Stomach smooth muscle (tissue), 2 donors: ENCODE measurements at regions not wholly inside any gene's neighbourhood (a gene's known extent, or its start where the extent isn't known, plus 50 kb on each side); places are given as distances from the start of the nearest gene placed in this dataset.
"Not testable (repeated sequence)": the region's sequence is repeated elsewhere in the genome, so short reads cannot be mapped to it uniquely, and the experiment has no call there.

Source experiments
- H3K27ac ChIP-seq: one replicate; pipeline ENCODE4 v1.7.0; 2013; ENCODE audit warnings: mild to moderate bottlenecking, low read length, inconsistent platforms
- H3K27me3 ChIP-seq, 2 donors: one replicate each; pipeline ENCODE4 v1.7.0; 2013; ENCODE audit warnings: low read length in 2 of 2; ENCODE audit not compliant: insufficient read depth in 2 of 2, control insufficient read depth in 1 of 2
- H3K36me3 ChIP-seq, 2 donors: one replicate each; pipeline ENCODE4 v1.7.0; 2013; ENCODE audit warnings: low read length in 2 of 2; ENCODE audit not compliant: control insufficient read depth in 2 of 2, insufficient read depth in 2 of 2
- H3K4me1 ChIP-seq: one replicate; pipeline ENCODE4 v1.7.0; 2013; ENCODE audit warnings: low read length; ENCODE audit not compliant: control insufficient read depth, insufficient read depth
- H3K4me3 ChIP-seq, 2 donors: one replicate each; pipeline ENCODE4 v1.7.0; 2013; ENCODE audit warnings: low read length in 2 of 2
- H3K9ac ChIP-seq, 2 donors: one replicate each; pipeline ENCODE4 v1.7.0; 2013; ENCODE audit warnings: low read length in 2 of 2, mild to moderate bottlenecking in 1 of 2
- H3K9me3 ChIP-seq, 2 donors: one replicate each; pipeline ENCODE4 v1.7.0; 2013; ENCODE audit warnings: low read length in 2 of 2; ENCODE audit not compliant: control insufficient read depth in 2 of 2
- donor health status: healthy.
- donor health status: Pancreatic carcinoma.

GRCh38 chr11:13135385-13136271 lies 126.5 kb downstream of the RASSF10 start:
- Histone ChIP-seq H3K27me3 (peaks cover 0 to 2% of the 10 kb centered on the region in 2 donors), H3K4me1 (peaks cover 8% of the 10 kb centered on the region), H3K9ac (no peak overlapping the region), H3K27ac (no peak overlapping the region), H3K9me3 (no peaks in the 10 kb centered on the region), H3K4me3 (no peak overlapping the region), H3K36me3 (no peaks in the 10 kb centered on the region)

- Histone ChIP-seq H3K9ac (no peak overlapping the region), H3K27ac (no peak overlapping the region), H3K4me1 (peaks cover 8% of the 10 kb centered on the region)
Observed at GRCh38 chr11:13136272-13136596, 127.1 kb downstream of the RASSF10 start.

GRCh38 chr11:13137844-13138301 lies 128.8 kb downstream of the RASSF10 start:
- H3K9ac ChIP-seq: no peak overlapping the region
- H3K9me3 ChIP-seq: no peaks in the 10 kb centered on the region
- peaks cover 8% of the 10 kb centered on the region for H3K4me1 ChIP-seq
- no peak overlapping the region for H3K4me3 ChIP-seq
- H3K27ac ChIP-seq: no peak overlapping the region
- H3K27me3 ChIP-seq: peaks cover 0 to 2% of the 10 kb centered on the region in 2 donors
- H3K36me3 ChIP-seq: no peaks in the 10 kb centered on the region

More at GRCh38 chr11:13136272-13136596, 127.1 kb downstream of the RASSF10 start:
- H3K36me3 ChIP-seq: no peaks in the 10 kb centered on the region
- H3K4me3 ChIP-seq: no peak overlapping the region
- no peaks in the 10 kb centered on the region for H3K9me3 ChIP-seq
- peaks cover 0 to 2% of the 10 kb centered on the region in 2 donors for H3K27me3 ChIP-seq

- H3K9me3 ChIP-seq, H3K27me3 ChIP-seq, H3K36me3 ChIP-seq, H3K27ac ChIP-seq, H3K4me3 ChIP-seq, H3K4me1 ChIP-seq, H3K9ac ChIP-seq: not testable (repeated sequence)
Observed at GRCh38 chr11:13139085-13139484, 130.0 kb downstream of the RASSF10 start.

- H3K27me3 ChIP-seq: peaks cover 0 to 2% of the 10 kb centered on the region in 2 donors
- no peak overlapping the region for H3K27ac ChIP-seq
- H3K9me3 ChIP-seq: no peaks in the 10 kb centered on the region
- no peaks in the 10 kb centered on the region for H3K36me3 ChIP-seq
- no peak overlapping the region for H3K9ac ChIP-seq
- H3K4me3 ChIP-seq: no peak overlapping the region
- H3K4me1 ChIP-seq: peaks cover 5% of the 10 kb centered on the region
Observed at GRCh38 chr11:13140028-13140870, 131.1 kb downstream of the RASSF10 start.

GRCh38 chr11:13140873-13141655 lies 131.9 kb downstream of the RASSF10 start:
- no peaks in the 10 kb centered on the region for H3K9me3 ChIP-seq
- no peak overlapping the region for H3K27ac ChIP-seq
- no peak overlapping the region for H3K4me3 ChIP-seq
- H3K9ac ChIP-seq: no peak overlapping the region
- peaks cover 0 to 2% of the 10 kb centered on the region in 2 donors for H3K27me3 ChIP-seq
- no peaks in the 10 kb centered on the region for H3K36me3 ChIP-seq
- H3K4me1 ChIP-seq: peaks cover 4% of the 10 kb centered on the region

GRCh38 chr11:13141731-13142709 lies 132.9 kb downstream of the RASSF10 start:
- Histone ChIP-seq H3K27ac (no peak overlapping the region), H3K4me3 (no peak overlapping the region), H3K36me3 (no peaks in the 10 kb centered on the region), H3K27me3 (peaks cover 0 to 2% of the 10 kb centered on the region in 2 donors), H3K4me1 (no peaks in the 10 kb centered on the region), H3K9ac (no peak overlapping the region), H3K9me3 (peaks cover 0 to 3% of the 10 kb centered on the region in 2 donors)

- H3K4me3 ChIP-seq: no peak overlapping the region
Observed at GRCh38 chr11:13143486-13144297, 133.9 kb upstream of the BMAL1 start.

GRCh38 chr11:13145461-13145860 lies 132.1 kb upstream of the BMAL1 start:
- Histone ChIP-seq H3K4me3 (no peak overlapping the region), H3K9ac (no peak overlapping the region), H3K36me3 (no peaks in the 10 kb centered on the region), H3K4me1 (no peaks in the 10 kb centered on the region), H3K9me3 (peaks cover 0 to 3% of the 10 kb centered on the region in 2 donors), H3K27ac (no peak overlapping the region), H3K27me3 (no peaks in the 10 kb centered on the region)

More at GRCh38 chr11:13143486-13144297, 133.9 kb upstream of the BMAL1 start:
- Histone ChIP-seq H3K4me1 (no peaks in the 10 kb centered on the region), H3K9ac (no peak overlapping the region), H3K36me3 (no peaks in the 10 kb centered on the region), H3K27ac (no peak overlapping the region), H3K27me3 (peaks cover 0 to 2% of the 10 kb centered on the region in 2 donors), H3K9me3 (peaks cover 0 to 3% of the 10 kb centered on the region in 2 donors)
